ENCODE measurements at regions not wholly inside any gene's neighbourhood (a gene's known extent, or its start where the extent isn't known, plus 50 kb on each side); places are given as distances from the start of the nearest gene placed in this dataset.
"Not testable (repeated sequence)": the region's sequence is repeated elsewhere in the genome, so short reads cannot be mapped to it uniquely, and the experiment has no call there.

DNA sequence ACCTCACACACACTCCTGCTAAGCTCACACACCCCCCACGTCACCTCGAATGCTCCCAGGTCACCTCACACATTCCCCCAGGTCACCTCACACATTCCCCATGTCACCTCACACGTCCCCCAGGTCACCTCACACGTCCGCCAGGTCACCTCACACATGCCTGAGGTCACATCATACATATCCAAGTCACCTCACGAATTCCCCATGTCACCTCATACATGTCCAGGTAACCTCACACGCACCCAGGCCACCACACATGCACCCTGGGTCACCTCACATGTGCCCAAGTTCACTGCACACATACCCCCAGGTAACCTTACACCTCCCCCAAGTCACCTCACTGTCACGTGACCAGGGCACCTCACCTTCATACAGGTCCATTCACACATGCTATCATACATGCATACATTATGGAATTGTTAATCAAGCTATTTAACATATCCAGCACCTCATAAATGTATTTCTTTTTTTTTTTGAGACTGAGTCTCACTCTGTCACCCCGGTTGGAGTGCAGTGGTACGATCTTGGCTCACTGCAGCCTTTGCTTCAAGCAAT is 640.3 kb downstream of the TMEM121 start:
- TF ChIP-seq, protein P1, sequence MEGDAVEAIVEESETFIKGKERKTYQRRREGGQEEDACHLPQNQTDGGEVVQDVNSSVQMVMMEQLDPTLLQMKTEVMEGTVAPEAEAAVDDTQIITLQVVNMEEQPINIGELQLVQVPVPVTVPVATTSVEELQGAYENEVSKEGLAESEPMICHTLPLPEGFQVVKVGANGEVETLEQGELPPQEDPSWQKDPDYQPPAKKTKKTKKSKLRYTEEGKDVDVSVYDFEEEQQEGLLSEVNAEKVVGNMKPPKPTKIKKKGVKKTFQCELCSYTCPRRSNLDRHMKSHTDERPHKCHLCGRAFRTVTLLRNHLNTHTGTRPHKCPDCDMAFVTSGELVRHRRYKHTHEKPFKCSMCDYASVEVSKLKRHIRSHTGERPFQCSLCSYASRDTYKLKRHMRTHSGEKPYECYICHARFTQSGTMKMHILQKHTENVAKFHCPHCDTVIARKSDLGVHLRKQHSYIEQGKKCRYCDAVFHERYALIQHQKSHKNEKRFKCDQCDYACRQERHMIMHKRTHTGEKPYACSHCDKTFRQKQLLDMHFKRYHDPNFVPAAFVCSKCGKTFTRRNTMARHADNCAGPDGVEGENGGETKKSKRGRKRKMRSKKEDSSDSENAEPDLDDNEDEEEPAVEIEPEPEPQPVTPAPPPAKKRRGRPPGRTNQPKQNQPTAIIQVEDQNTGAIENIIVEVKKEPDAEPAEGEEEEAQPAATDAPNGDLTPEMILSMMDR (IDR thresholded peaks at IDR 0.05; ENCODE audit: low read depth, low read length, missing control alignments) = no peak
- no peak for DNase-seq (ENCODE audit: extremely low read depth, low read depth)

GRCh38 chr14:106170163-106170658 is 643.8 kb downstream of the TMEM121 start:
- H3K4me3 ChIP-seq (replicated peaks; ENCODE audit: low read depth, low read length); DNase-seq (ENCODE audit: extremely low read depth, low read depth): not testable (repeated sequence)
- TF ChIP-seq, protein P1 (IDR thresholded peaks at IDR 0.05; ENCODE audit: low read depth, low read length, missing control alignments) = peak; percentile 39

More for the DNA sequence above, 640.3 kb downstream of the TMEM121 start:
- no peak overlapping the region for H3K4me3 ChIP-seq (replicated peaks; ENCODE audit: low read depth, low read length)

- TF ChIP-seq, protein P1 (IDR thresholded peaks at IDR 0.05; ENCODE audit: low read depth, low read length, missing control alignments) = no peak
- no peak overlapping the region for H3K4me3 ChIP-seq (replicated peaks; ENCODE audit: low read depth, low read length)
- DNase-seq (ENCODE audit: extremely low read depth, low read depth) = no peak
Observed at GRCh38 chr14:106174206-106174605, 647.8 kb downstream of the TMEM121 start.

DNA sequence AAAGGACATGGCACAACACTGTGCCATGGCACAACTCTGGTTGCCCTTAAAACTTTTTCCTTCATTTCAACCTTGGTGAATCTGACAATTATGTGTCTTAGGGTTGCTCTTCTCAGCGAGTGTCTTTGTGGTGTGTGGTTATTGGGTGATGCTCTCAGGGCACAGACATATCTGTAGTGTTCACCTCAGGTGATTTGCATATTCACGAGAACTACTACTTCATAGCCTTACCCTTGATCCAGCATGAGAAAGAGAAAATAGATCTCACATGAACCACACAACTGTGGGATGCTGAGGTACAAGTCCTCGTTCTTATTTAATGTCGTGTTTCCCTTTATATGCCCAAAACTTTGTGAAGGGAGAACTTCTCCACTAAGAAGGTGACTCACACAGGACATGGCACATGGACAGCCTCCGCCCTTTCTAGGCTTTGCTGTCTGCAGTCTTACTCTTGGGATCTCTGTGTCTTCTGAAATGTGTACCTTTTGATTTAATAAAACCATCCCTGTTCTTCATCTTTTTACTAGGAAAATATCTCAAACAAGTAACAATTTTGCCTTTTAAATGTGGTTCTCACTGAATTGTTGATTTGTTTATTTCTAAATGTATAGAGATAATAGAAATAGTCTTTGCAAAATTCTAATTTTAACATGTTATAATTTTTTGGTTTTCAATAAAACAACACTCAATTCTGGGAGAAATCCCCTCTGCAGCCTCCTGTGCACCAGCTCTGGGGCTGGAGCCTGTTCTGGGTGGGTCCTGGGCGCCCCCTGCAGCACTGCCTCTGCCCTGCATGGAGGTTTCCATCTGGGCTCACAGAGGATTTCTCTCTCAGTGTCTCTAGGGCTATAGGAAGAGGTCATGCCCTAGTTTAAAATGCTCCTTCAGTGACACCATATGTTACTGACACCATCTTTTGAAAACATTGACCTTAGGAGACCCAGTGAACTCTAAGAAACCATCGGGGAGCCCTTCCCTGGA is 651.2 kb downstream of the TMEM121 start:
- not testable (repeated sequence) for DNase-seq (ENCODE audit: extremely low read depth, low read depth); H3K4me3 ChIP-seq (replicated peaks; ENCODE audit: low read depth, low read length)

- DNase-seq (ENCODE audit: extremely low read depth, low read depth) = no peak
- H3K4me3 ChIP-seq (replicated peaks; ENCODE audit: low read depth, low read length) = no peak overlapping the region
- TF ChIP-seq, protein P1 (IDR thresholded peaks at IDR 0.05; ENCODE audit: low read depth, low read length, missing control alignments) = no peak
Observed at GRCh38 chr14:106179761-106180160, 653.4 kb downstream of the TMEM121 start.

GRCh38 chr14:106184771-106185170 is 658.4 kb downstream of the TMEM121 start:
- H3K4me3 ChIP-seq (replicated peaks; ENCODE audit: low read depth, low read length) = not testable (repeated sequence)

DNA sequence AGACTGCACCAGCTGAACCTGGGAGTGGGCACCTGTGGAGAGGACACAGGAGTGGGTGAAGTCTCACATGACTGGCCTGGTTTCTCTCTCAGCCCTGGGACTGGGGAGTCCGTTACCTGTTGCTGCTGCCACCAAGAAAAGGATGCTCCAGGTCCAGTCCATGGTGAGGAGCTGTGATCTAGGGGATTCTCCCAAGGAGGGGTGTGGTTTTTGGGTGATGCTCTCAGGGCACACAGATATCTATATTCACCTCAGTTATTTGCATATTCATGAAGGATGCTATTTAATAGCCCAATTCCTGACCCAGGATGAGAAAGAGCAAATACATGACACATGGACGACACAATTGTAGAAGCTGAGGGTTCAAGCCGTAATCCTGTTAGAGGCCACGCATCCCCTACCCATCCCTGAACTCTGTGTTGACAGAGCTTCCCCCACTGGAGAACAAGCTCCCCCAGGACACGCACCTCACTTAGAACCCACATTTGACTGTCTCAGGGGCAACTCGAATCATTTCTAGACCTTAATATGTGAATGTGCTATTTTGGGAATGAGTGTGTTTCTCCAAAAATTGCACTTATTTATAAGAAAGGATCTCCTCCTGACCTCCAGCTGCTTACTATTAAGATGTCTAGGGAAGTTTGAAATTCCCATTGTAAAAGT is 658.9 kb downstream of the TMEM121 start:
- H3K4me3 ChIP-seq (replicated peaks; ENCODE audit: low read depth, low read length); DNase-seq (ENCODE audit: extremely low read depth, low read depth): not testable (repeated sequence)

More at GRCh38 chr14:106184771-106185170, 658.4 kb downstream of the TMEM121 start:
- DNase-seq (ENCODE audit: extremely low read depth, low read depth) = not testable (repeated sequence)

DNA sequence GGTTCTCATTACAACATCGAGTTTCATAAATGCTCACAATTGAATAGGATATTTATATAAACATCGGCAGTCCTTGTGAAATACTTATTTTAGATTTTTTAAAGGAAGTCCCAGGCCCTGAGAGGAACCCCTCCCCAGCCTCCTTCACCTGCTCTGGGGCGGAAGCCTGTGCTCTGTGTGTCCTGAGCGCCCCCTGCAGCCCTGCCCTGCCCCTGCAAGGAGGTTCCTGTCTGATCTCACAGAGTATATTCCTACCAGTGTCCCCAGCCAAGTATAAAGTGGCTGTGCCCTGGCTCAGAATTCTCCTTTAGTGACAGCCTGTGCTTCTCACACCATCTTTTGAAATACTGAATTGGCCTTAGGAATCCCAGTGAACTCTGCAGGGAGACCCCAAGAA is 659.5 kb downstream of the TMEM121 start:
- TF ChIP-seq, protein P1 (IDR thresholded peaks at IDR 0.05; ENCODE audit: low read depth, low read length, missing control alignments) = no peak
- no peak overlapping the region for H3K4me3 ChIP-seq (replicated peaks; ENCODE audit: low read depth, low read length)
- no peak for DNase-seq (ENCODE audit: extremely low read depth, low read depth)

Data from HFF-Myc (cell line).